Body of pancreas (tissue), 4 donors: ENCODE measurements at regions not wholly inside any gene's neighbourhood (a gene's known extent, or its start where the extent isn't known, plus 50 kb on each side); places are given as distances from the start of the nearest gene placed in this dataset.
"Not testable (repeated sequence)": the region's sequence is repeated elsewhere in the genome, so short reads cannot be mapped to it uniquely, and the experiment has no call there.

Source experiments
- ATAC-seq: fragments of 150-250 bp; one replicate; pipeline ENCODE4 v1.9.1; 2016
- DNase-seq, 4 donors: peaks; one replicate each; pipeline ENCODE4 v3.0.0-alpha.2; 2019
- H3K27ac ChIP-seq, 4 donors: fragments of 200-600 bp; sonication (generic); 1 replicate in 3 of 4; 2 replicates in 1 of 4; pipeline versions ENCODE4 v1.5.1 to v1.6.1; 2016 to 2019; ENCODE audit warnings: mild to moderate bottlenecking in 1 of 4, mixed read lengths in 1 of 4, moderate library complexity in 1 of 4
- H3K27me3 ChIP-seq, 2 donors: fragments of 200-600 bp; sonication (generic); one replicate each; pipeline ENCODE4 v1.6.0; 2016; ENCODE audit warnings: mild to moderate bottlenecking in 1 of 2
- H3K36me3 ChIP-seq, 2 donors: fragments of 200-600 bp; sonication (generic); replicated peaks in 1 of 2; 2 replicates each; pipeline ENCODE4 v1.5.1; 2016; ENCODE audit warnings: low read depth in 2 of 2; ENCODE audit not compliant: insufficient read depth in 1 of 2
- H3K4me1 ChIP-seq: fragments of 200-600 bp; sonication (generic); one replicate; pipeline ENCODE4 v1.6.0; 2016
- H3K4me3 ChIP-seq, 2 donors: fragments of 200-600 bp; sonication (generic); 1 replicate in 1 of 2; 2 replicates in 1 of 2; pipeline ENCODE4 v1.5.1; 2016 to 2019
- H3K9me3 ChIP-seq, 3 donors: fragments of 200-600 bp; sonication (generic); 1 replicate in 2 of 3; 2 replicates in 1 of 3; pipeline ENCODE4 v1.5.1; 2016
- POLR2A ChIP-seq, 3 donors: fragments of 450-650 bp; IDR thresholded peaks; one replicate each; pipeline ENCODE4 v1.6.1; 2016; ENCODE audit warnings: antibody characterized with exemption in 3 of 3, mild to moderate bottlenecking in 2 of 3
- WGBS, 2 donors: methylation state at CpG; one replicate each; pipeline ENCODE4 v1.1.5; 2017; 5-methylcytosine and 5-hydroxymethylcytosine counted together
- intact Hi-C: fragments of 100-400 bp; cut with DNase I; formaldehyde crosslinking; loops from one replicate; pipeline ENCODE4 v1.15.1; 2023
- TF ChIP-seq, protein P1 (sequence below), 7 experiments: fragments of 450-650 bp in 4 of 7; fragments of 200-600 bp in 3 of 7; sonication (generic) in 3 of 7; IDR thresholded peaks; one replicate each; pipeline ENCODE4 v1.5.1; 2016 to 2019; ENCODE audit warnings: antibody characterized with exemption in 7 of 7

DNA sequence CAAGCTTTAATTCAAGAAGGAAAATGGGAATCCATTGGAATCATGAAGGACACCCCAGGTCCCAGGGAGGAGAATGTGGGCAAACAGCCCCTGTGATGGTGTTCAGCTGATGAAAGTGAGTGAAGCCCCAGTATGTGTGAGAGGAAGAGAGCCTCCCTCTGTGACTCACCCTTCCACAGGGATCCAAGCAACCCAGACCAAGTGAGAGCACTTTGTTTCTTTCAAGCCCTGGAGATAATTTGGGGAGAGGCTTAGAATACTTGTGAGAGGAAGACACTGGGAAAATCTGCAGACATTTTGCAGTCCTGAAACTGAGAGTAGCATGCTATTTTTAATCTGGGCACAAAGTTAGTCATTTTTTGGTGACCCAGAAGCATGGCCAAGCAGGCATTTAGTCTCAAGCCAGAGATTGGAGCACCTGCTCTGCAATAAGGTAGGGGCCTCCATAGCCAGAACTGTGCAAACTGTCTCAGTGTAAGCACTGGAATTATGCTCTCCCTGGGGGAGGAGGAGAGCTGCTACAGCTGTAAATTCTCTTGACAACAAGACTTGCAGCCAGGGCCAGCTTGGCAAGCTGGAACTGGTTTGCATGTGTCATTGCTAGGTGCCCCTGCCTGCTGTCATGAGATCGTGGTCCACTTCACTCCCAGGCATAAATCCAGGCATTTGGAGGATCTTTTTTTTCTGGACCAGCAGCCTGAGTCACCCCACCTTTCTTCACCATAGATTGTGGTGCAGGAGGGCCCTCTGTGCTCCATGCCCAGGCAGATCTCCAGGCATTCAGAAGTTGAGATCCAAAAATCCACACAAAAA is 537.8 kb upstream of the DPPA4 start:
- TF ChIP-seq, protein P1, sequence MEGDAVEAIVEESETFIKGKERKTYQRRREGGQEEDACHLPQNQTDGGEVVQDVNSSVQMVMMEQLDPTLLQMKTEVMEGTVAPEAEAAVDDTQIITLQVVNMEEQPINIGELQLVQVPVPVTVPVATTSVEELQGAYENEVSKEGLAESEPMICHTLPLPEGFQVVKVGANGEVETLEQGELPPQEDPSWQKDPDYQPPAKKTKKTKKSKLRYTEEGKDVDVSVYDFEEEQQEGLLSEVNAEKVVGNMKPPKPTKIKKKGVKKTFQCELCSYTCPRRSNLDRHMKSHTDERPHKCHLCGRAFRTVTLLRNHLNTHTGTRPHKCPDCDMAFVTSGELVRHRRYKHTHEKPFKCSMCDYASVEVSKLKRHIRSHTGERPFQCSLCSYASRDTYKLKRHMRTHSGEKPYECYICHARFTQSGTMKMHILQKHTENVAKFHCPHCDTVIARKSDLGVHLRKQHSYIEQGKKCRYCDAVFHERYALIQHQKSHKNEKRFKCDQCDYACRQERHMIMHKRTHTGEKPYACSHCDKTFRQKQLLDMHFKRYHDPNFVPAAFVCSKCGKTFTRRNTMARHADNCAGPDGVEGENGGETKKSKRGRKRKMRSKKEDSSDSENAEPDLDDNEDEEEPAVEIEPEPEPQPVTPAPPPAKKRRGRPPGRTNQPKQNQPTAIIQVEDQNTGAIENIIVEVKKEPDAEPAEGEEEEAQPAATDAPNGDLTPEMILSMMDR (IDR thresholded peaks at IDR 0.05): no peak
- no peak for TF ChIP-seq POLR2A (IDR thresholded peaks at IDR 0.05)
- DNase-seq (no peak), ATAC-seq (no peak)
- Histone ChIP-seq H3K36me3 (no peaks in the 10 kb centered on the region), H3K27me3 (no peaks in the 10 kb centered on the region), H3K4me3 (no peak overlapping the region), H3K27ac (no peak overlapping the region), H3K4me1 (no peaks in the 10 kb centered on the region), H3K9me3 (no peaks in the 10 kb centered on the region)
- 55 to 80% methylated on average over 1 of the region's 1 CpG for WGBS, 2 donors
- intact Hi-C loops: no loop called here

DNA sequence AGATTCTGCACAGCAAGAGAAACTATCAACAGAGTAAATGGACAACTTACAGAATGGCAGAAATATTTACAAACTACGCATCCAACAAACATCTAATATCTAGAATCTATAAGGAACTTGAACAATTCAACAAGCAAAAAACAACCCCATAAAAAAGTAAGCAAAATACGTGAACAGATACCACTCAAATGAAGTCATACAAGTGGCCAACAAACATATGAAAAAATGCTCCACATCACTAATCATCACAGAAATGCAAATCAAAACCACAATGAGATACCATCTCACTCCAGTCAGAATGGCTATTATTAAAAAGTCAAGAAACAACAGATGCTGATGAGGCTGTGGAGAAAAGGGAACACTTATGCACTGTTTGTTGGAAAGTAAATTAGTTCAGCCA is 540.3 kb upstream of the DPPA4 start:
- ATAC-seq, H3K27ac ChIP-seq, DNase-seq, H3K4me1 ChIP-seq, intact Hi-C loops, H3K27me3 ChIP-seq, H3K9me3 ChIP-seq, H3K4me3 ChIP-seq, H3K36me3 ChIP-seq: not testable (repeated sequence)
- 59 to 81% methylated on average over 2 of the region's 2 CpGs for WGBS, 2 donors

DNA sequence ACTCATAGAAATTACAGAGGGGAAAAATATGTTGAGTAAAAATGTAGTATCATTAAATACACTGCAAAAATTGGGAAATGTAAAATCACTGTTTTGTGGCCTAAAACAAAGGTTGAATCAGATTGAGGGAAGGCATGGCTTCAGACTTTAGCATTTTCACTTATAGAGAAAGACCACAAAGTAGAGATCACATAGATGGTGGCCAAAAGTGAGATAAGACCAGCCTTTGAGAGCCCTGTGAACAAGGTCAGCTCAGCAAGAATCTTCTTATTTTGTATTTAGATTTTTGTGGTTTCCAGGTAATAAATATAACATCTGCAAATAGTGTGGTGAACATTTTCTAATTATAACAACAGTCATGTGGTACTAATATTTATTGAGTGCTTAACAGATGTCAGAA is 544.8 kb upstream of the DPPA4 start:
- no peaks in the 10 kb centered on the region for H3K27me3 ChIP-seq
- no peak for TF ChIP-seq POLR2A (IDR thresholded peaks at IDR 0.05)
- H3K4me1 ChIP-seq: no peaks in the 10 kb centered on the region
- DNase-seq (no peak), ATAC-seq (no peak)
- H3K36me3 ChIP-seq: no peaks in the 10 kb centered on the region
- no peaks in the 10 kb centered on the region for H3K9me3 ChIP-seq
- H3K4me3 ChIP-seq: no peak overlapping the region
- intact Hi-C loops: no loop called here
- H3K27ac ChIP-seq: no peak overlapping the region

DNA sequence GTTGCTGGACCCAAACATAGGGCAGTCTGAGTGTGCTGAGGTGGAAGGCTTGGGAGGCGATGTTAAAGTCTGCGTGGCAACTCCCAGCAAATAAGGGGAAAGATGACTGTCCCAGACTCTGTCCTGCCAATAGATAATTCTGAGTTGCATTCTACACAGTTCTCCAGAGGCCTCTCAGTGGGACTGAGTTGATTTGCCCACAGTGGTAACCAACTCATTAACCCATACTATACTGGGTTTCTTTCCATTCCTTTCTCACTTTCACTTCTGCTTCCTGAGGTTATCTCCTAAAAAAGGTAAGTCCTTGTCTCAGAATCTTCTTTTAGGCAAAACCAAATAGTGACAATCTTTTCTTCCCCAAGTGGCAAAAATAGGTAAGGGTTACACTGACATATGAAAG is 549.9 kb upstream of the DPPA4 start:
- no peaks in the 10 kb centered on the region for H3K9me3 ChIP-seq
- H3K4me3 ChIP-seq: no peak overlapping the region
- H3K36me3 ChIP-seq: no peaks in the 10 kb centered on the region
- no peak for TF ChIP-seq POLR2A (IDR thresholded peaks at IDR 0.05)
- no peak overlapping the region for H3K27ac ChIP-seq
- no peaks in the 10 kb centered on the region for H3K27me3 ChIP-seq
- H3K4me1 ChIP-seq: no peaks in the 10 kb centered on the region
- ATAC-seq (no peak), DNase-seq (no peak)
- WGBS, 2 donors: 79 to 85% methylated on average over 2 of the region's 2 CpGs
- intact Hi-C loops: no loop called here

DNA sequence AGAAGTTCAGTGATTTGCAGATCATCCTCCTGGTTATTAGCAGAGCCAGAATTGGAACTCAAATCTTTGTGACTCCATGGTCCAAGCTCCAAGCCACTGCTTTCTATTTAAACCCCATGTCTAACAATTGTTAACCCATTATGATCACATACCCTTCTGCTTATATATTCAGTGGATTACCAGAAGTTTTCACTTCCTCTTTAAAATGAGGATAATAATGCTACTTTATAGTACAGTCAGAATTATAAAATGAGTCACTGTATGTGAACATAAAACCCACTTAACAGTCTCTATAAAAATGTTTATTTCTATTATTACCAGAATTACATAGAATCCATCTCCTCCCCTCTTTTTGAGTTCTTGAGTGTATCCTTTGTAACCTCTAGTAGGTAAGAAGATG is 550.7 kb upstream of the DPPA4 start:
- Histone ChIP-seq H3K9me3 (no peaks in the 10 kb centered on the region), H3K27ac (no peak overlapping the region), H3K4me1 (no peaks in the 10 kb centered on the region), H3K27me3 (no peaks in the 10 kb centered on the region), H3K36me3 (no peaks in the 10 kb centered on the region), H3K4me3 (no peak overlapping the region)
- intact Hi-C loops: no loop called here
- no peak for ATAC-seq
- TF ChIP-seq, protein P1 (IDR thresholded peaks at IDR 0.05): no peak
- no peak for TF ChIP-seq POLR2A (IDR thresholded peaks at IDR 0.05)
- DNase-seq: no peak

DNA sequence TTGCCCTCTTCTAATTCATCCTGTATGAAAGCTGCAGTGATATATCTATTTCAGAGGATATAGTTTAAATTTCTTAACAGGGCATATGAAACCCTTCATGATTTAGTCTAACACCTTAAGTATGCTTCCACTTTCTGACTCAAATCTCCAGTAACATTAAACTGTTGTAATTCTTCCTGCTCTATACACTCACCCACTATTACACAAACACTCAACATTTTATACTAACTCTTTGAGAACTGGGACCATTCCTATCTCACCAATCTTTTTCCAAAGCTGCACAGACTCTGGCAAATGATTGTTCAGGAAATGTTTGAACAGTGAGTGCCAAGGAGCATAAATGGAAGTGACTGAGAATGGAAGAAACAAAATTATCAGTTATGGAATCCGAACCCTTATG is 560.4 kb upstream of the DPPA4 start:
- Histone ChIP-seq H3K4me3 (no peak overlapping the region), H3K4me1 (peaks cover 6% of the 10 kb centered on the region), H3K9me3 (no peaks in the 10 kb centered on the region), H3K27ac (no peak overlapping the region), H3K27me3 (no peaks in the 10 kb centered on the region), H3K36me3 (no peaks in the 10 kb centered on the region)
- 23 to 33% methylated on average over 1 of the region's 1 CpG for WGBS, 2 donors
- ATAC-seq: no peak
- intact Hi-C loops: no loop called here
- TF ChIP-seq, protein P1 (IDR thresholded peaks at IDR 0.05): no peak
- no peak for TF ChIP-seq POLR2A (IDR thresholded peaks at IDR 0.05)
- DNase-seq: no peak
